H1 (cell line): ENCODE measurements at regions not wholly inside any gene's neighbourhood (a gene's known extent, or its start where the extent isn't known, plus 50 kb on each side); places are given as distances from the start of the nearest gene placed in this dataset.

ENCODE experiments used
- CTCF ChIA-PET: fragments of 300-600 bp; sonication (Branson Sonifier 250); formaldehyde crosslinking; loops from one replicate; lab custom pipeline; 2021; ENCODE audit not compliant: partially characterized antibody; lab: Charles Lee
- POLR2A ChIA-PET: fragments of 300-600 bp; sonication (Branson Sonifier 250); formaldehyde crosslinking; loops from one replicate; lab custom pipeline; 2021; ENCODE audit warnings: inconsistent platforms; ENCODE audit not compliant: partially characterized antibody; lab: Charles Lee
- DNase-seq, 2 experiments: peaks; one replicate each; pipeline versions ENCODE4 v3.0.0 to v3.0.0-alpha.2; 2010 to 2022; ENCODE audit warnings: low spot score in 2 of 2, low read depth in 1 of 2, mixed read lengths in 1 of 2
- FAIRE-seq: peaks from 2 replicates; lab custom pipeline; 2011; peaks lifted over from hg19 to GRCh38; lab: Jason Lieb, UNC
- H2AFZ ChIP-seq: 2 replicates; pipeline ENCODE4 v1.8.1; 2012; ENCODE audit warnings: low read length, inconsistent platforms
- H2AK5ac ChIP-seq: 2 replicates; pipeline ENCODE4 v1.6.1; 2013; ENCODE audit warnings: low read depth, low read length
- H2BK120ac ChIP-seq: replicated peaks from 2 replicates; pipeline ENCODE3; 2013; ENCODE audit warnings: low read depth, low read length, inconsistent platforms
- H2BK12ac ChIP-seq: 2 replicates; pipeline ENCODE4 v1.6.1; 2013; ENCODE audit warnings: low read depth, low read length
- H2BK15ac ChIP-seq: 2 replicates; pipeline ENCODE4 v1.6.1; 2013; ENCODE audit warnings: low read length
- H2BK20ac ChIP-seq: 2 replicates; pipeline ENCODE4 v1.6.1; 2013; ENCODE audit warnings: low read length
- H2BK5ac ChIP-seq: 2 replicates; pipeline ENCODE4 v1.6.1; 2013; ENCODE audit warnings: low read depth, low read length
- H3K14ac ChIP-seq: 2 replicates; pipeline ENCODE4 v1.6.1; 2013; ENCODE audit warnings: inconsistent platforms; ENCODE audit not compliant: insufficient read length
- H3K18ac ChIP-seq: 2 replicates; pipeline ENCODE4 v1.6.1; 2013; ENCODE audit warnings: low read length; ENCODE audit errors: extremely low read depth
- H3K23ac ChIP-seq: 2 replicates; pipeline ENCODE4 v1.6.1; 2013; ENCODE audit warnings: inconsistent platforms; ENCODE audit not compliant: insufficient read length
- H3K23me2 ChIP-seq: 2 replicates; pipeline ENCODE4 v1.6.1; 2013; ENCODE audit warnings: low read depth, low read length
- H3K27ac ChIP-seq: 2 replicates; pipeline ENCODE4 v1.6.1; 2011; ENCODE audit warnings: low read depth, low read length, inconsistent platforms
- H3K27me3 ChIP-seq, 4 experiments: replicated peaks in 1 of 4; 1 replicate in 1 of 4; 2 replicates in 3 of 4; pipeline versions ENCODE4 v1.6.1 to v1.8.1; 2011 to 2013; ENCODE audit warnings: low read length in 3 of 4, mild to moderate bottlenecking in 3 of 4, inconsistent platforms in 2 of 4, mixed read lengths in 2 of 4, moderate library complexity in 1 of 4; ENCODE audit not compliant: control insufficient read depth in 3 of 4, insufficient read depth in 3 of 4; ENCODE audit errors: extremely low read depth in 1 of 4
- H3K36me3 ChIP-seq, 4 experiments: 2 replicates each; pipeline versions ENCODE4 v1.6.1 to v1.8.1; 2011 to 2013; ENCODE audit warnings: mild to moderate bottlenecking in 4 of 4, low read length in 3 of 4, moderate library complexity in 2 of 4, control low read depth in 1 of 4, inconsistent platforms in 1 of 4; ENCODE audit not compliant: insufficient read depth in 4 of 4, control insufficient read depth in 2 of 4
- H3K4ac ChIP-seq: replicated peaks from 2 replicates; pipeline ENCODE3; 2013; ENCODE audit warnings: low read length, low read depth, mixed read lengths, inconsistent platforms; ENCODE audit not compliant: insufficient read length
- H3K4me1 ChIP-seq, 4 experiments: replicated peaks in 1 of 4; 1 replicate in 1 of 4; 2 replicates in 3 of 4; pipeline versions ENCODE4 v1.6.1 to v1.8.1; 2011 to 2013; ENCODE audit warnings: low read length in 3 of 4, inconsistent platforms in 2 of 4, mixed read lengths in 1 of 4; ENCODE audit not compliant: insufficient read depth in 4 of 4, control insufficient read depth in 3 of 4
- H3K4me2 ChIP-seq, 2 experiments: 2 replicates each; pipeline versions ENCODE4 v1.6.1 to v1.8.1; 2011 to 2013; ENCODE audit warnings: low read depth in 2 of 2, low read length in 2 of 2, control low read depth in 1 of 2, inconsistent platforms in 1 of 2, mild to moderate bottlenecking in 1 of 2; ENCODE audit not compliant: insufficient read depth in 1 of 2
- H3K4me3 ChIP-seq, 4 experiments: fragments of 200-600, 300-600 bp in 1 of 4; sonication (generic), shearing (Covaris generic), sonication (Bioruptor Twin) in 1 of 4; 2 replicates each; pipeline versions ENCODE4 v1.5.1 to v1.8.1; 2011 to 2016; ENCODE audit warnings: low read length in 4 of 4, low read depth in 3 of 4, control low read depth in 2 of 4, inconsistent platforms in 2 of 4, mild to moderate bottlenecking in 2 of 4, mixed read lengths in 1 of 4, moderate library complexity in 1 of 4; ENCODE audit not compliant: insufficient read depth in 2 of 4; ENCODE audit errors: extremely low read depth in 1 of 4
- H3K56ac ChIP-seq: replicated peaks from 2 replicates; pipeline ENCODE3; 2013; ENCODE audit warnings: low read depth, mild to moderate bottlenecking, mixed read lengths, low read length, inconsistent platforms; ENCODE audit not compliant: insufficient read length
- H3K79me1 ChIP-seq: 2 replicates; pipeline ENCODE4 v1.6.1; 2013; ENCODE audit warnings: low read depth, low read length, control low read depth
- H3K79me2 ChIP-seq, 2 experiments: 2 replicates each; pipeline versions ENCODE4 v1.6.1 to v1.8.1; 2012 to 2013; ENCODE audit warnings: low read length in 2 of 2, mild to moderate bottlenecking in 2 of 2, inconsistent platforms in 1 of 2; ENCODE audit not compliant: insufficient read depth in 2 of 2, control insufficient read depth in 1 of 2
- H3K9ac ChIP-seq, 4 experiments: replicated peaks in 1 of 4; 1 replicate in 1 of 4; 2 replicates in 3 of 4; pipeline versions ENCODE4 v1.6.1 to v1.8.1; 2011 to 2013; ENCODE audit warnings: low read depth in 3 of 4, low read length in 3 of 4, control low read depth in 2 of 4, mild to moderate bottlenecking in 2 of 4, moderate library complexity in 2 of 4, inconsistent platforms in 1 of 4; ENCODE audit errors: extremely low read depth in 1 of 4
- H3K9me3 ChIP-seq, 2 experiments: 2 replicates each; pipeline versions ENCODE4 v1.6.1 to v1.8.1; 2012 to 2013; ENCODE audit warnings: mild to moderate bottlenecking in 2 of 2, moderate library complexity in 2 of 2, control low read depth in 1 of 2, inconsistent platforms in 1 of 2, low read depth in 1 of 2, low read length in 1 of 2, mixed read lengths in 1 of 2; ENCODE audit not compliant: insufficient read depth in 2 of 2
- H4K20me1 ChIP-seq, 2 experiments: replicated peaks in 1 of 2; 2 replicates each; pipeline versions ENCODE3 to v1.8.1; 2011 to 2013; ENCODE audit warnings: inconsistent platforms in 2 of 2, low read length in 2 of 2, mild to moderate bottlenecking in 1 of 2; ENCODE audit not compliant: insufficient read depth in 2 of 2, control insufficient read depth in 1 of 2
- H4K5ac ChIP-seq: 2 replicates; pipeline ENCODE4 v1.6.1; 2013; ENCODE audit warnings: low read length, low read depth, mixed read lengths, inconsistent platforms; ENCODE audit not compliant: insufficient read length
- H4K8ac ChIP-seq: 2 replicates; pipeline ENCODE4 v1.8.0; 2013; ENCODE audit warnings: mild to moderate bottlenecking, moderate library complexity, low read length, inconsistent platforms; ENCODE audit not compliant: insufficient read depth; ENCODE audit errors: extremely low read depth
- H4K91ac ChIP-seq: replicated peaks from 2 replicates; pipeline ENCODE3; 2013; ENCODE audit warnings: low read length, mixed read lengths, inconsistent platforms; ENCODE audit not compliant: insufficient read length
- CREB1 ChIP-seq: IDR thresholded peaks from 2 replicates; pipeline ENCODE4 v1.6.1; 2012; ENCODE audit warnings: inconsistent platforms
- EGR1 ChIP-seq: IDR thresholded peaks from 2 replicates; pipeline ENCODE4 v1.6.1; 2011; ENCODE audit warnings: low read depth, low read length, borderline replicate concordance
- FOSL1 ChIP-seq: IDR thresholded peaks from 2 replicates; pipeline ENCODE4 v1.6.1; 2011; ENCODE audit warnings: mild to moderate bottlenecking, low read depth, low read length, moderate library complexity; ENCODE audit not compliant: insufficient read depth
- JUN ChIP-seq: IDR thresholded peaks from 2 replicates; pipeline ENCODE4 v1.6.1; 2011; ENCODE audit warnings: low read depth, mild to moderate bottlenecking, improper control_type of control experiment, low read length
- KDM1A ChIP-seq: fragments of 200-600, 300-600 bp; sonication (generic); IDR thresholded peaks from 2 replicates; pipeline ENCODE4 v1.7.1; 2016; ENCODE audit warnings: mild to moderate bottlenecking, low read length, borderline replicate concordance
- KDM4A ChIP-seq: IDR thresholded peaks from one replicate; pipeline ENCODE4 v1.7.1; 2012; ENCODE audit warnings: low read depth, mild to moderate bottlenecking, moderate library complexity, low read length, inconsistent platforms; ENCODE audit not compliant: severe bottlenecking
- KDM5A ChIP-seq: fragments of 200-600 bp; IDR thresholded peaks from 2 replicates; pipeline ENCODE4 v1.7.1; 2012; ENCODE audit warnings: mild to moderate bottlenecking, low read length, inconsistent platforms, mixed read lengths
- MAFK ChIP-seq: IDR thresholded peaks from 2 replicates; pipeline ENCODE4 v1.6.1; 2012; ENCODE audit warnings: low read depth, mild to moderate bottlenecking, improper control_type of control experiment, low read length
- NRF1 ChIP-seq: IDR thresholded peaks from 2 replicates; pipeline ENCODE4 v1.6.1; 2011; ENCODE audit warnings: mild to moderate bottlenecking, low read depth, low read length, improper control_type of control experiment
- POLR2A ChIP-seq, 2 experiments: IDR thresholded peaks; 1 replicate in 1 of 2; 2 replicates in 1 of 2; pipeline ENCODE4 v1.6.1; 2011; ENCODE audit warnings: low read depth in 2 of 2, low read length in 2 of 2, mild to moderate bottlenecking in 2 of 2; ENCODE audit errors: control extremely low read depth in 1 of 2
- POU5F1 ChIP-seq: IDR thresholded peaks from 2 replicates; pipeline ENCODE4 v1.6.1; 2011; ENCODE audit warnings: low read depth, mild to moderate bottlenecking, low read length, moderate library complexity
- RBBP5 ChIP-seq: IDR thresholded peaks from 2 replicates; pipeline ENCODE4 v1.7.1; 2012; ENCODE audit warnings: low read depth, mild to moderate bottlenecking, inconsistent platforms, low read length, moderate library complexity, borderline replicate concordance
- SIX5 ChIP-seq: IDR thresholded peaks from 2 replicates; pipeline ENCODE4 v1.6.1; 2011; ENCODE audit warnings: mild to moderate bottlenecking, low read depth, low read length
- WGBS, 2 experiments: shearing (Covaris generic) in 1 of 2; methylation state at CpG; one replicate each; pipeline versions ENCODE4 v1.1.6 to v1.1.7; 2013 to 2015; ENCODE audit warnings: low lambda C conversion rate in 2 of 2, mixed read lengths in 2 of 2, inconsistent platforms in 1 of 2, low coverage in 1 of 2, missing lambda C conversion rate in 1 of 2; ENCODE audit not compliant: insufficient replicate concordance in 2 of 2, insufficient coverage in 1 of 2, insufficient read length in 1 of 2; ENCODE audit errors: extremely low coverage in 1 of 2, missing lambda C conversion rate in 1 of 2; 5-methylcytosine and 5-hydroxymethylcytosine counted together
- TF ChIP-seq, protein P1 (sequence below): IDR thresholded peaks from 2 replicates; pipeline ENCODE4 v1.6.1; 2012; ENCODE audit warnings: inconsistent platforms

DNA sequence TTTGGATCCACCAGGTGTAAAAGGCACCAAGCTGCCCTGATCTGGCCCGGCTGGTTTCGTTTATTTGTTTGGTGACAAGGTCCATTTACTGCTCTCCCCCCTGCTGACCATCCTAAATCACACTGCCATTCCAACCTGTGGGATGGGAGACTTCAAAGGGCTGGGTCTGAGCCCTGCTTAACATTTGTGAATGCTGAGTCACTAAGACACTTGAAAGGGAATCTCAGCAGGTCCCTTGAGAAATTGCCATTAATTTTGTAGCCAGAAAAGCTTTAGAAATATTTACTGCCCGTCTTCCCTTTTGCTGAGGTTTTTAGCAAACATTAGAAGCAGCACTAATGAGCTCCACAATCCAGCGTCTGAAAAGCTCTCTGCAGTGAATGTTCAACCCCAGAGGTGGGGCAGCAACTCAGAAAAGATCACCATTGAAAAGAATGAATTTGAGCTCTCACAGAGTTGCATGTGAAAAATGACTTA is 133.8 kb downstream of the ARL4C start:
- Histone ChIP-seq H2BK12ac (peak overlapping the region; percentile 97; the same call in 1 of the 2 replicates), H3K14ac (no peak overlapping the region), H3K27ac (no peak overlapping the region), H2AFZ (no peak overlapping the region), H3K9me3 (no peaks in the 10 kb centered on the region), H3K4me3 (peak overlapping the region in 1 of 4 experiments; percentile 30; a peak in 1 of 8 replicates), H3K79me2 (no peaks in the 10 kb centered on the region), H2BK20ac (0 out of 2 replicates have a peak overlapping the region, but pooled peaks have one; percentile 21), H3K4ac (no peak overlapping the region), H4K91ac (no peak overlapping the region), H3K23me2 (no peaks in the 10 kb centered on the region), H3K4me2 (peak overlapping the region; percentile 44 to 59; a peak in 3 of 4 replicates), H3K79me1 (no peaks in the 10 kb centered on the region), H3K27me3 (no peaks in the 10 kb centered on the region), H2BK15ac (0 out of 2 replicates have a peak overlapping the region, but pooled peaks have one; percentile 65), H2AK5ac (no peak overlapping the region), H3K4me1 (peaks cover 1 to 12% (median 7%) of the 10 kb centered on the region in 4 experiments; a peak in 4 of 7 replicates), H2BK120ac (no peak overlapping the region), H3K18ac (no peak overlapping the region), H2BK5ac (no peak overlapping the region), H3K23ac (no peak overlapping the region), H4K20me1 (peaks cover 0 to 1% of the 10 kb centered on the region in 2 experiments), H3K56ac (no peak overlapping the region), H4K8ac (no peak overlapping the region), H3K9ac (no peak overlapping the region), H4K5ac (no peak overlapping the region), H3K36me3 (no peaks in the 10 kb centered on the region)
- ChIA-PET CTCF (interaction anchor here (0.6 to 1.1 kb wide), 4 partner anchors 9 to 1363 kb away, joined by 3 to 5 read pairs (median 4); no protein-coding TSS in a partner anchor), POLR2A (interaction anchor here (1.6 kb wide), 1 partner anchor 64 kb away, joined by 5 read pairs; no protein-coding TSS in a partner anchor)
- FAIRE-seq = peak; percentile 90
- 10% methylated on average over 4 of the region's 4 CpGs; no CpG with 5 or more reads in 1 of the 2 experiments for WGBS, 2 experiments
- peak in 1 of 2 experiments; percentile 78 for DNase-seq
- TF ChIP-seq KDM5A = no peak
- TF ChIP-seq KDM4A = no peak
- TF ChIP-seq EGR1 = no peak
- no peak for TF ChIP-seq NRF1
- TF ChIP-seq, protein P1, sequence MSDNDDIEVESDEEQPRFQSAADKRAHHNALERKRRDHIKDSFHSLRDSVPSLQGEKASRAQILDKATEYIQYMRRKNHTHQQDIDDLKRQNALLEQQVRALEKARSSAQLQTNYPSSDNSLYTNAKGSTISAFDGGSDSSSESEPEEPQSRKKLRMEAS = 0 out of 2 replicates have a peak, but pooled peaks have one; percentile 24
- no peak for TF ChIP-seq POLR2A (IDR thresholded peaks at IDR 0.05; ENCODE audit: control extremely low read depth in 1 of 2, low read depth in 2 of 2, low read length in 2 of 2)
- no peak for TF ChIP-seq KDM1A
- no peak for TF ChIP-seq FOSL1
- TF ChIP-seq CREB1 = no peak
- peak; percentile 82 for TF ChIP-seq JUN
- TF ChIP-seq POU5F1 = no peak
- no peak for TF ChIP-seq SIX5
- no peak for TF ChIP-seq RBBP5
- TF ChIP-seq MAFK = peak; percentile 91
